ENCODE measurements at regions not wholly inside any gene's neighbourhood (a gene's known extent, or its start where the extent isn't known, plus 50 kb on each side); places are given as distances from the start of the nearest gene placed in this dataset.

DNA sequence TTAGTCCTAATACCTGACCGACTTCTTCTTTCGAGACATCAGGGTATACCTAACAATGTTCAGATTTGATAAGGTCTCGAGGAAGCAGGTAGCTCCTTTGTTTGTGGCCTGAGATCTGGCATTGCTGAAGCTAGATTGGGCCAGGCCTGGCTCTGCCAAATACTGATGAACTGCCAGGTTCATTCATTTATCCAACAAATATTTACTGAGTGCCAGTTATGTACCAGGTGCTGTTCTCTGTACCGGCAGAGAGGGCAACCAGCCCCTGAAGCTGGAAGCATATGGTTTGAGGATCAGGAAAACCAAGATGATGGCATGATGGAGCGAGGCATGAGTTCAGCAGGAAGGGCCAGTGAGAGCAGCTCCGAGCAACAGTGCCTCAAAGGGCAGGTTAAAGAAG is 196.2 kb upstream of the NSMCE3 start:
- Histone ChIP-seq H3K36me3 (no peaks in the 10 kb centered on the region), H3K4me1 (ENCODE audit: low read depth) (peaks cover 4% of the 10 kb centered on the region), H3K27me3 (no peaks in the 10 kb centered on the region), H3K4me3 (no peak overlapping the region), H3K9me3 (ENCODE audit: low read depth) (no peaks in the 10 kb centered on the region), H3K27ac (no peak overlapping the region)
- no peak for DNase-seq (ENCODE audit: low read depth in 1 of 2, low spot score in 1 of 2)
- no peak for TF ChIP-seq CTCF (IDR thresholded peaks at IDR 0.05; ENCODE audit: low read depth, low read length)

GRCh38 chr15:29465196-29465595 is 195.6 kb upstream of the NSMCE3 start:
- Histone ChIP-seq H3K4me1 (ENCODE audit: low read depth) (peaks cover 4% of the 10 kb centered on the region), H3K4me3 (no peak overlapping the region), H3K9me3 (ENCODE audit: low read depth) (no peaks in the 10 kb centered on the region), H3K36me3 (no peaks in the 10 kb centered on the region), H3K27ac (no peak overlapping the region), H3K27me3 (no peaks in the 10 kb centered on the region)
- no peak for TF ChIP-seq CTCF (IDR thresholded peaks at IDR 0.05; ENCODE audit: low read depth, low read length)
- DNase-seq (ENCODE audit: low read depth in 1 of 2, low spot score in 1 of 2): peak in 1 of 2 donors; percentile 24

- Histone ChIP-seq H3K27me3 (no peaks in the 10 kb centered on the region), H3K27ac (no peak overlapping the region), H3K4me1 (ENCODE audit: low read depth) (peaks cover 4% of the 10 kb centered on the region), H3K4me3 (no peak overlapping the region), H3K36me3 (no peaks in the 10 kb centered on the region), H3K9me3 (ENCODE audit: low read depth) (no peaks in the 10 kb centered on the region)
- TF ChIP-seq CTCF (IDR thresholded peaks at IDR 0.05; ENCODE audit: low read depth, low read length): no peak
- DNase-seq (ENCODE audit: low read depth in 1 of 2, low spot score in 1 of 2): no peak
Measured at GRCh38 chr15:29461877-29462276, 192.3 kb upstream of the NSMCE3 start.

DNA sequence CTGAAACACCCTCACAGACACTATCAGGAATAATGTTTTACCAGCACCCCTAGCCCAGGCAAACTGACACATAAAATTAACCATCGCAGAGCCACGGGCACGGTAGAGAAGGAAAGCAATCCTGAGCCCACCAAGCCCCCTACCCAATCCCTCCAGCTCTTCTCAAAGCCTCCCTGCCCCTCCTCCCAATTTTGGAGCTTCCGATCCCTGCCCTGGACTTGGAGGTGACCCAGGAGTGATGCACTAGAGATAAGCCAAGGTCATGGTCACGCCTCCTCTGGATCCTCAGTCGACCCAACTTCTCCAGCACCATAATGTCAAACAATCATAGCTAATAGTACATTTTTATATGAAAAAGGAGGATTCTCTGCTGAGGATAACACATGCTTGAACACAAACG is 188.7 kb upstream of the NSMCE3 start:
- no peaks in the 10 kb centered on the region for H3K36me3 ChIP-seq
- DNase-seq (ENCODE audit: low read depth in 1 of 2, low spot score in 1 of 2): no peak
- no peaks in the 10 kb centered on the region for H3K27me3 ChIP-seq
- H3K27ac ChIP-seq: no peak overlapping the region
- no peak overlapping the region for H3K4me3 ChIP-seq
- no peaks in the 10 kb centered on the region for H3K9me3 ChIP-seq (ENCODE audit: low read depth)
- H3K4me1 ChIP-seq (ENCODE audit: low read depth): no peaks in the 10 kb centered on the region
- TF ChIP-seq CTCF (IDR thresholded peaks at IDR 0.05; ENCODE audit: low read depth, low read length): no peak

DNA sequence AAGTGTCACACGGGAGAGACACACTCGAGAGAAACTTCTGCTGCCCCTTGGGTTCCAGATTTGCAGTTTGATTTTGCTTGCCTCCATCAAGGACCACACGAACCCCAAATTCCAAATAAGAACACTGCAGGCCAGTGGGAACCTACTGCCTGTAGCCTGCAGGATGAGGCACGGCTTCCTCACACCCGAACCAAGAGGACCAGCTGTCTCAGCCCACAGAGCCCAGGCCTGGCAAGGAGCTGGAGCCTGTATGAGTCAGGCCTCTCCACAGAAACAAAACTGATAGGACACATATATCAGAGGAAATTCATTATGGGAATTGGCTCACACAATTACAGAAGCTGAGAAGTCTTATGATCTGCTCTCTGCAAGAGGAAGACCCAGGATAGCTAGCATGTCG is 188.1 kb upstream of the NSMCE3 start:
- TF ChIP-seq CTCF (IDR thresholded peaks at IDR 0.05; ENCODE audit: low read depth, low read length): no peak
- no peak overlapping the region for H3K4me3 ChIP-seq
- no peak overlapping the region for H3K27ac ChIP-seq
- peak in 1 of 2 donors; percentile 6 for DNase-seq (ENCODE audit: low read depth in 1 of 2, low spot score in 1 of 2)
- H3K9me3 ChIP-seq (ENCODE audit: low read depth): no peaks in the 10 kb centered on the region
- H3K4me1 ChIP-seq (ENCODE audit: low read depth): no peaks in the 10 kb centered on the region
- no peaks in the 10 kb centered on the region for H3K36me3 ChIP-seq
- H3K27me3 ChIP-seq: no peaks in the 10 kb centered on the region

- Histone ChIP-seq H3K27ac (no peak overlapping the region), H3K27me3 (no peaks in the 10 kb centered on the region), H3K4me1 (ENCODE audit: low read depth) (no peaks in the 10 kb centered on the region), H3K36me3 (no peaks in the 10 kb centered on the region), H3K9me3 (ENCODE audit: low read depth) (no peaks in the 10 kb centered on the region), H3K4me3 (no peak overlapping the region)
- TF ChIP-seq CTCF (IDR thresholded peaks at IDR 0.05; ENCODE audit: low read depth, low read length): no peak
- no peak for DNase-seq (ENCODE audit: low read depth in 1 of 2, low spot score in 1 of 2)
Measured at GRCh38 chr15:29456964-29457363, 187.3 kb upstream of the NSMCE3 start.

All from cardiac muscle cell (in vitro differentiated cells and primary cell).